K562 (cell line): ENCODE measurements at regions not wholly inside any gene's neighbourhood (a gene's known extent, or its start where the extent isn't known, plus 50 kb on each side); places are given as distances from the start of the nearest gene placed in this dataset.

ENCODE experiments used
- ATAC-seq: fragments of 200-7000 bp; cut with Tn5 transposase; 3 replicates; pipeline ENCODE4 v1.9.1; 2020; ENCODE audit warnings: moderate library complexity
- BruUV-seq: library from RNA; stranded (reverse); fragments of 400-500 nt; replicated peaks from 2 replicates; lab custom pipeline; 2021; lab: Mats Ljungman, UMichigan
- CTCF ChIA-PET: fragments of 300-600 bp; formaldehyde crosslinking; extraction: SDS; loops from one replicate; lab custom pipeline; 2021; ENCODE audit warnings: low intra/inter-chr PET ratio; lab: Yijun Ruan, JAX
- POLR2A ChIA-PET: fragments of 300-600, 350-650 bp; sonication (Branson Sonifier 250); formaldehyde crosslinking; extraction: SDS; loops from one replicate; lab custom pipeline; 2021; ENCODE audit warnings: antibody characterized with exemption, inconsistent platforms; lab: Yijun Ruan, JAX
- DNase-seq, 4 experiments: peaks; one replicate each; pipeline versions ENCODE4 v3.0.0 to v3.0.0-alpha.2; 2011 to 2018; ENCODE audit warnings: low spot score in 3 of 4, mixed read lengths in 3 of 4; ENCODE audit errors: extremely low read depth in 1 of 4
- FAIRE-seq: peaks from 2 replicates; lab custom pipeline; 2011; peaks lifted over from hg19 to GRCh38; lab: Jason Lieb, UNC
- H2AFZ ChIP-seq: 2 replicates; pipeline ENCODE4 v1.6.0; 2011; ENCODE audit warnings: low read depth, low read length, control low read depth, inconsistent platforms
- H3K27ac ChIP-seq: fragments of 200-600 bp; 3 replicates; pipeline ENCODE4 v1.8.0; 2011; ENCODE audit warnings: low read depth, mild to moderate bottlenecking, control low read depth, inconsistent platforms, low read length, moderate library complexity, mixed read lengths; ENCODE audit errors: extremely low read depth
- H3K27me3 ChIP-seq, 2 experiments: fragments of 300-600 bp in 1 of 2; 2 replicates in 1 of 2; 3 replicates in 1 of 2; pipeline versions ENCODE4 v1.6.0 to v1.8.0; 2011; ENCODE audit warnings: inconsistent platforms in 2 of 2, low read length in 2 of 2, mild to moderate bottlenecking in 1 of 2, mixed read lengths in 1 of 2, moderate library complexity in 1 of 2; ENCODE audit not compliant: control insufficient read depth in 2 of 2, insufficient read depth in 2 of 2
- H3K36me3 ChIP-seq: fragments of 300-600 bp; 3 replicates; pipeline ENCODE4 v1.8.0; 2011; ENCODE audit warnings: mild to moderate bottlenecking, low read length, inconsistent platforms; ENCODE audit not compliant: control insufficient read depth, insufficient read depth
- H3K4me1 ChIP-seq, 2 experiments: fragments of 200-600 bp in 1 of 2; replicated peaks in 1 of 2; 2 replicates in 1 of 2; 3 replicates in 1 of 2; pipeline versions ENCODE4 v1.5.1 to v1.8.0; 2011; ENCODE audit warnings: inconsistent platforms in 2 of 2, low read length in 2 of 2, mild to moderate bottlenecking in 1 of 2, mixed read lengths in 1 of 2, moderate library complexity in 1 of 2; ENCODE audit not compliant: control insufficient read depth in 2 of 2, insufficient read depth in 2 of 2
- H3K4me2 ChIP-seq: 2 replicates; pipeline ENCODE4 v1.6.1; 2011; ENCODE audit warnings: low read length, control low read depth, inconsistent platforms, mixed read lengths; ENCODE audit not compliant: insufficient read depth
- H3K4me3 ChIP-seq: fragments of 200-600 bp; sonication (generic), shearing (Covaris generic); 2 replicates; pipeline ENCODE4 v1.5.1; 2016; ENCODE audit warnings: control low read depth, inconsistent platforms
- H3K79me2 ChIP-seq: fragments of 200-600 bp; 3 replicates; pipeline ENCODE4 v1.8.0; 2011; ENCODE audit warnings: low read length, inconsistent platforms; ENCODE audit not compliant: control insufficient read depth, insufficient read depth
- H3K9ac ChIP-seq, 2 experiments: 2 replicates each; pipeline versions ENCODE4 v1.6.0 to v1.6.1; 2011; ENCODE audit warnings: low read depth in 2 of 2, low read length in 2 of 2, control low read depth in 1 of 2, inconsistent platforms in 1 of 2, mild to moderate bottlenecking in 1 of 2, mixed read lengths in 1 of 2; ENCODE audit not compliant: insufficient read depth in 1 of 2
- H3K9me1 ChIP-seq: one replicate; pipeline ENCODE4 v1.6.0; 2011; ENCODE audit warnings: inconsistent platforms, mild to moderate bottlenecking, low read length, moderate library complexity; ENCODE audit not compliant: control insufficient read depth, insufficient read depth
- H3K9me3 ChIP-seq: replicated peaks from 2 replicates; pipeline ENCODE4 v1.5.1; 2011; ENCODE audit warnings: low read depth, low read length, inconsistent platforms; ENCODE audit not compliant: control insufficient read depth, insufficient read depth
- H4K20me1 ChIP-seq: replicated peaks from 2 replicates; pipeline ENCODE4 v1.6.1; 2011; ENCODE audit warnings: low read length, inconsistent platforms, mixed read lengths; ENCODE audit not compliant: control insufficient read depth, insufficient read depth
- CEBPB ChIP-seq: fragments of 450-650 bp; IDR thresholded peaks from 2 replicates; pipeline ENCODE4 v1.6.1; 2016; ENCODE audit warnings: missing genetic modification characterization, missing compliant biosample characterization
- CEBPG ChIP-seq, 3 experiments: fragments of 200-800 bp in 1 of 3; sonication (Bioruptor generic) in 1 of 3; sonication (generic) in 1 of 3; formaldehyde crosslinking in 1 of 3; IDR thresholded peaks in 2 of 3; conservative IDR thresholded peaks in 1 of 3; 2 replicates each; pipeline versions ENCODE4 v1.6.1 to v1.8.0; 2016 to 2022; ENCODE audit warnings: missing compliant biosample characterization in 2 of 3, missing genetic modification characterization in 2 of 3, mild to moderate bottlenecking in 1 of 3, missing genetic modification reagents in 1 of 3
- CREB3L1 ChIP-seq: fragments of 450-650 bp; IDR thresholded peaks from 2 replicates; pipeline ENCODE4 v1.6.1; 2014; ENCODE audit warnings: low read depth, mild to moderate bottlenecking, moderate library complexity, borderline replicate concordance
- FOXK1 ChIP-seq: sonication (generic); formaldehyde crosslinking; IDR thresholded peaks from 2 replicates; pipeline ENCODE4 v1.8.0; 2022; ENCODE audit warnings: missing genetic modification reagents, mild to moderate bottlenecking, borderline replicate concordance
- ID3 ChIP-seq, 2 experiments: fragments of 250-450 bp in 1 of 2; fragments of 450-650 bp in 1 of 2; sonication (Bioruptor Pico) in 1 of 2; IDR thresholded peaks; 2 replicates each; pipeline versions ENCODE4 v1.6.1 to v1.8.0; 2016 to 2021; ENCODE audit warnings: mild to moderate bottlenecking in 2 of 2, moderate library complexity in 2 of 2, missing compliant biosample characterization in 1 of 2, missing genetic modification characterization in 1 of 2
- PHF21A ChIP-seq: fragments of 450-650 bp; IDR thresholded peaks from 2 replicates; pipeline ENCODE4 v1.6.1; 2017; ENCODE audit warnings: low read depth, borderline replicate concordance
- RAD21 ChIP-seq, 2 experiments: fragments of 250-450 bp in 1 of 2; fragments of 450-650 bp in 1 of 2; sonication (Bioruptor Pico) in 1 of 2; formaldehyde crosslinking in 1 of 2; IDR thresholded peaks in 1 of 2; conservative IDR thresholded peaks in 1 of 2; 2 replicates each; pipeline versions ENCODE4 v1.4.0 to v1.8.0; 2020 to 2022; ENCODE audit warnings: mild to moderate bottlenecking in 2 of 2, moderate library complexity in 1 of 2
- SUPT5H ChIP-seq: fragments of 450-650 bp; IDR thresholded peaks from 2 replicates; pipeline ENCODE4 v1.6.1; 2016
- TAL1 ChIP-seq: fragments of 450-650 bp; IDR thresholded peaks from 2 replicates; pipeline ENCODE4 v1.6.1; 2016; ENCODE audit warnings: mild to moderate bottlenecking
- TRIM24 ChIP-seq, 2 experiments: fragments of 450-650 bp; IDR thresholded peaks; 2 replicates each; pipeline ENCODE4 v1.6.1; 2016
- ZNF217 ChIP-seq: sonication (generic); formaldehyde crosslinking; IDR thresholded peaks from 2 replicates; pipeline ENCODE4 v1.8.0; 2022; ENCODE audit warnings: mild to moderate bottlenecking, missing genetic modification reagents
- WGBS: fragments of 100-300 bp; shearing (Covaris generic); methylation state at CpG from one replicate; pipeline ENCODE4 v1.1.6; 2016; ENCODE audit warnings: low coverage, mixed read lengths; ENCODE audit not compliant: insufficient coverage; ENCODE audit errors: missing lambda C conversion rate; 5-methylcytosine and 5-hydroxymethylcytosine counted together
- in situ Hi-C: fragments of 300-500 bp; cut with MboI; formaldehyde crosslinking; loops from 4 replicates; pipeline ENCODE4 v1.15.0; 2018; ENCODE audit warnings: inconsistent platforms, mixed read lengths
- intact Hi-C: fragments of 100-400 bp; cut with micrococcal nuclease; formaldehyde crosslinking; loops from 2 replicates; pipeline ENCODE4 v1.14.2; 2022
- TF ChIP-seq, protein P1 (sequence below), 2 experiments: IDR thresholded peaks; 2 replicates each; pipeline ENCODE4 v1.6.1; 2011; ENCODE audit warnings: borderline replicate concordance in 1 of 2, control low read depth in 1 of 2, low read depth in 1 of 2, low read length in 1 of 2, mild to moderate bottlenecking in 1 of 2, mixed read lengths in 1 of 2, moderate library complexity in 1 of 2; ENCODE audit not compliant: insufficient read depth in 1 of 2, insufficient read length in 1 of 2, poor library complexity in 1 of 2, severe bottlenecking in 1 of 2; ENCODE audit errors: extremely low read depth in 1 of 2

GRCh38 chr6:45743028-45743615 lies 272.5 kb downstream of the CLIC5 start:
- in situ Hi-C loops = no loop called here
- H4K20me1 ChIP-seq = no peaks in the 10 kb centered on the region
- TF ChIP-seq SUPT5H (no peak), CEBPG (CRISPR knock-in tag; IDR thresholded peaks at IDR 0.05) (no peak), CEBPG (tag; conservative IDR thresholded peaks at IDR 0.05 in 1 of 2, IDR thresholded peaks at IDR 0.05 in 1 of 2) (peak; percentile 14 to 61; a peak in 2 of 4 replicates), CEBPB (tag) (peak; percentile 27; the same call in 1 of the 2 replicates)
- no peak for ATAC-seq
- H3K9ac ChIP-seq = no peak overlapping the region
- H3K27ac ChIP-seq = no peak overlapping the region
- no peak overlapping the region for H3K4me3 ChIP-seq
- H3K27me3 ChIP-seq = no peaks in the 10 kb centered on the region
- CTCF ChIA-PET = no interaction called here
- H3K4me1 ChIP-seq = no peaks in the 10 kb centered on the region; a peak in 1 of 5 replicates
- 1% methylated on average over 7 of the region's 7 CpGs for WGBS
- H3K9me3 ChIP-seq = no peaks in the 10 kb centered on the region
- FAIRE-seq = no peak
- no peak overlapping the region for H3K4me2 ChIP-seq
- POLR2A ChIA-PET = no interaction called here
- BruUV-seq = no TSS peak
- H3K79me2 ChIP-seq = no peaks in the 10 kb centered on the region
- H3K36me3 ChIP-seq = no peaks in the 10 kb centered on the region
- no peak for DNase-seq
- no peaks in the 10 kb centered on the region for H3K9me1 ChIP-seq
- H2AFZ ChIP-seq = no peak overlapping the region
- intact Hi-C loops = no loop called here

- in situ Hi-C loops (no loop called here), intact Hi-C loops (no loop called here)
- H3K4me2 ChIP-seq = no peak overlapping the region
- no peak overlapping the region for H2AFZ ChIP-seq
- no peaks in the 10 kb centered on the region for H4K20me1 ChIP-seq
- H3K27ac ChIP-seq = no peak overlapping the region
- no peak overlapping the region for H3K9ac ChIP-seq
- H3K9me1 ChIP-seq = no peaks in the 10 kb centered on the region
- POLR2A ChIA-PET = no interaction called here
- FAIRE-seq (no peak), ATAC-seq (no peak), DNase-seq (no peak)
- CTCF ChIA-PET = no interaction called here
- BruUV-seq = no TSS peak
- H3K9me3 ChIP-seq = no peaks in the 10 kb centered on the region
- H3K27me3 ChIP-seq = no peaks in the 10 kb centered on the region
- H3K4me3 ChIP-seq = no peak overlapping the region
- no peaks in the 10 kb centered on the region; a peak in 1 of 5 replicates for H3K4me1 ChIP-seq
- H3K36me3 ChIP-seq = no peaks in the 10 kb centered on the region
- no peaks in the 10 kb centered on the region for H3K79me2 ChIP-seq
- 4% methylated on average over 4 of the region's 4 CpGs for WGBS
- TF ChIP-seq RAD21 (CRISPR knock-in tag; conservative IDR thresholded peaks at IDR 0.05 in 1 of 2, IDR thresholded peaks at IDR 0.05 in 1 of 2) (no peak), ZNF217 (CRISPR knock-in tag) (no peak), TRIM24 (IDR thresholded peaks at IDR 0.05) (no peak), PHF21A (no peak), TAL1 (no peak), CREB3L1 (no peak), ID3 (CRISPR knock-in tag; IDR thresholded peaks at IDR 0.05) (no peak), ID3 (tag; IDR thresholded peaks at IDR 0.05) (no peak), FOXK1 (CRISPR knock-in tag) (no peak)
- TF ChIP-seq, protein P1, sequence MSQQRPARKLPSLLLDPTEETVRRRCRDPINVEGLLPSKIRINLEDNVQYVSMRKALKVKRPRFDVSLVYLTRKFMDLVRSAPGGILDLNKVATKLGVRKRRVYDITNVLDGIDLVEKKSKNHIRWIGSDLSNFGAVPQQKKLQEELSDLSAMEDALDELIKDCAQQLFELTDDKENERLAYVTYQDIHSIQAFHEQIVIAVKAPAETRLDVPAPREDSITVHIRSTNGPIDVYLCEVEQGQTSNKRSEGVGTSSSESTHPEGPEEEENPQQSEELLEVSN (IDR thresholded peaks at IDR 0.05; ENCODE audit: borderline replicate concordance in 1 of 2, extremely low read depth in 1 of 2, insufficient read depth in 1 of 2, insufficient read length in 1 of 2, low read depth in 1 of 2, low read length in 1 of 2, poor library complexity in 1 of 2, severe bottlenecking in 1 of 2) = no peak
Measured at GRCh38 chr6:45742591-45742990, 273.1 kb downstream of the CLIC5 start.
